Coronary artery (tissue), 2 donors: ENCODE measurements at regions not wholly inside any gene's neighbourhood (a gene's known extent, or its start where the extent isn't known, plus 50 kb on each side); places are given as distances from the start of the nearest gene placed in this dataset.
"Not testable (repeated sequence)": the region's sequence is repeated elsewhere in the genome, so short reads cannot be mapped to it uniquely, and the experiment has no call there.

ENCODE experiments used
- DNase-seq: peaks from one replicate; pipeline ENCODE4 v3.0.0-alpha.2; 2017; ENCODE audit warnings: low spot score
- H3K27ac ChIP-seq, 2 donors: fragments of 200-600 bp; sonication (generic); one replicate each; pipeline ENCODE4 v1.5.1; 2016 to 2019
- H3K4me3 ChIP-seq: fragments of 200-600 bp; sonication (generic); 2 replicates; pipeline ENCODE4 v1.5.1; 2016; ENCODE audit warnings: mild to moderate bottlenecking, moderate library complexity
- TF ChIP-seq, protein P1 (sequence below): fragments of 200-600 bp; sonication (generic); IDR thresholded peaks from one replicate; pipeline ENCODE4 v1.5.1; 2019; ENCODE audit warnings: antibody characterized with exemption

- TF ChIP-seq, protein P1, sequence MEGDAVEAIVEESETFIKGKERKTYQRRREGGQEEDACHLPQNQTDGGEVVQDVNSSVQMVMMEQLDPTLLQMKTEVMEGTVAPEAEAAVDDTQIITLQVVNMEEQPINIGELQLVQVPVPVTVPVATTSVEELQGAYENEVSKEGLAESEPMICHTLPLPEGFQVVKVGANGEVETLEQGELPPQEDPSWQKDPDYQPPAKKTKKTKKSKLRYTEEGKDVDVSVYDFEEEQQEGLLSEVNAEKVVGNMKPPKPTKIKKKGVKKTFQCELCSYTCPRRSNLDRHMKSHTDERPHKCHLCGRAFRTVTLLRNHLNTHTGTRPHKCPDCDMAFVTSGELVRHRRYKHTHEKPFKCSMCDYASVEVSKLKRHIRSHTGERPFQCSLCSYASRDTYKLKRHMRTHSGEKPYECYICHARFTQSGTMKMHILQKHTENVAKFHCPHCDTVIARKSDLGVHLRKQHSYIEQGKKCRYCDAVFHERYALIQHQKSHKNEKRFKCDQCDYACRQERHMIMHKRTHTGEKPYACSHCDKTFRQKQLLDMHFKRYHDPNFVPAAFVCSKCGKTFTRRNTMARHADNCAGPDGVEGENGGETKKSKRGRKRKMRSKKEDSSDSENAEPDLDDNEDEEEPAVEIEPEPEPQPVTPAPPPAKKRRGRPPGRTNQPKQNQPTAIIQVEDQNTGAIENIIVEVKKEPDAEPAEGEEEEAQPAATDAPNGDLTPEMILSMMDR, result no peak
- no peak overlapping the region for H3K27ac ChIP-seq
- no peak for DNase-seq
- H3K4me3 ChIP-seq, result no peak overlapping the region
These were observed 231.5 kb upstream of the ID4 start for GRCh38 chr6:19605624-19606023.

- no peak overlapping the region for H3K27ac ChIP-seq
- no peak overlapping the region for H3K4me3 ChIP-seq
- no peak for DNase-seq
- TF ChIP-seq, protein P1, result no peak
These were observed 228.6 kb upstream of the ID4 start for GRCh38 chr6:19608546-19608945.

DNA sequence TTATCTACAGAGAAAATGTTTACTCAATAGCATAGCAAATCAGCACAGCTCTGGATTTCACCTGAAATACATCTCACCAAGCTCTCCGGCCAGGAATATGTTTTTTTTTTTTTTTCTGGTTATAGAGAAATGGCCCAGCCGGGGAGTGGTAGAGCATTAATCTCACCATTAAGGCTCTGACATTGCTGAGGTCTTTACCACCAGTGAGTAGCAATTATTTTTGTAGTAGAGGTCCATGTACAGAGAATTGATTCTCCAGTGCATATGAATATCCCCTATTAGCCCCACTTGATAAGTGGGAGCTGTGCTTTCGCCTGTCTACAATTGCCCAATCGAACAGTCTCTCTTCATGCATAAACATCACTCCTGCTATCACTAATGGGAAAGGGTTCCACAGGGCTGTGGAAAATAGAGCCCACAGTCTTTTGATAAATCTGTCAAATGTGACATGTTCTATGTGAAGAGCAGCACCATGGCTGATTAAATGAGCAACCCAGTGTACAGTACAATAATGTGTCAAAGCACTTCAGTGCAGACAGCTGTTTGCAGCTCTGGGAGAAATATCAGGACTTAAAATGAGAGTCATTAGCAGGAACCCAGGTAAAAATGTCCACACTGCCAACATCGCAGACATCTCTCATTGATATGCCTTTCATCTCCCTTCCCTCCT, 227.1 kb upstream of the ID4 start:
- DNase-seq, result no peak
- TF ChIP-seq, protein P1, result no peak
- no peak overlapping the region for H3K4me3 ChIP-seq
- no peak overlapping the region for H3K27ac ChIP-seq

DNA sequence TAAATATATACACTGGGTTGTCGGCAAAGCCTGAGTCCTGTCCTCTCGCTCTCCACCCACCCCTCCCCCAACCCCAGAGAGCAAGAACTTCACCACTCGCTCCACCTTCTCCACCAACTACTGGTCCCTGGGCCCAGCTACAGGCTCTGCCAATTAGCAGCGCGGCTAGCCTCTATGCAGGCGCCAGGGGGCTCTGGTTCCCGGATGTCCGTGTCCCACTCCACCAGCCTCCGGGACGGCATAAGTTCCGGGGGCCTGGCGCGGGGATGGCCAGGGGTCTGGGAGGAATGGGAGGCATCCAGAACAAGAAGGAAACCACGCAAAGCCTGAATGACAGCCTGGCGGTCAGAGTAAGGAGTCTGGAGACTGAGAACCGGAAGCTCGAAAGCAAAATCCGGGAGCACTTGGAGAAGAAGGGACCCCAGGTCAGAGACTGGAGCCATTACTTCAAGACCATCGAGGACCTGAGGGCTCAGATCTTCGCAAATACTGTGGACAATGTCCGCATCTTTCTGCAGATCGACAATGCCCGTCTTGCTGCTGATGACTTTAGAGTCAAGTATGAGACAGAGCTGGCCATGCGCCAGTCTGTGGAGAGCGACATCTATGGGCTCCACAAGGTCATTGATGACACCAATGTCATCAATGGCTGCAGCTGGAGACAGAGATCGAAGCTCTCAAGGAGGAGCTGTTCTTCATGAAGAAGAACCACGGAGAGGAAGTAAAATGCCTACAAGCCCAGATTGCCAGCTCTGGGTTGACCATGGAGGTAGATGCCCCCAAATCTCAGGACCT, 224.3 kb upstream of the ID4 start:
- H3K27ac ChIP-seq, DNase-seq, H3K4me3 ChIP-seq: not testable (repeated sequence)

- TF ChIP-seq, protein P1, result no peak
- no peak overlapping the region for H3K4me3 ChIP-seq
- DNase-seq, result no peak
- H3K27ac ChIP-seq, result no peak overlapping the region
These were observed 223.5 kb upstream of the ID4 start for GRCh38 chr6:19613678-19614077.

DNA sequence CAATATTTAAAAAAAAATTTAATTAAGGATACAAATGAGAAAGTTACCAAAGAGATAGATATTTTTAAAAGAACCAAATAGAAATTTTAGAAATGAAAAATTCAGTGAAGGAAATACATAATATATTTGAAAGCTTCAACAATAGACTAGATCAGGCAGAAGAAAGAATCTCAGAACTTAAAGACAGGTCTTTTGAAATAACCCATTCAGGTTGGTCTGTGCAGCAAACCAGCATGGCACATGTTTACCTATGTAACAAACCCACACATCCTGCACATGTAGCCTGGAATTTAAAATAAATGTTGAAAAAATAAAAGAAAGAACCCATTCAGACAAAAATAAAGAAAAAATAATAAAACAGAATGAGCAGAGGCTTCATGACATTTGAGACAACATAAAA, 221.1 kb upstream of the ID4 start:
- DNase-seq, result no peak
- TF ChIP-seq, protein P1, result no peak
- Histone ChIP-seq H3K27ac (no peak overlapping the region), H3K4me3 (no peak overlapping the region)

- DNase-seq, result no peak
- TF ChIP-seq, protein P1, result no peak
- Histone ChIP-seq H3K27ac (no peak overlapping the region), H3K4me3 (no peak overlapping the region)
These were observed 204.9 kb upstream of the ID4 start for GRCh38 chr6:19632230-19632629.
